ENCODE measurements at regions not wholly inside any gene's neighbourhood (a gene's known extent, or its start where the extent isn't known, plus 50 kb on each side); places are given as distances from the start of the nearest gene placed in this dataset.

- no peak for TF ChIP-seq CTCF (IDR thresholded peaks at IDR 0.05)
- TF ChIP-seq POLR2A (IDR thresholded peaks at IDR 0.05) = no peak
Observed at GRCh38 chr6:78526432-78526831, 340.9 kb upstream of the IRAK1BP1 start.

All from thyroid gland (tissue), 4 donors.